ENCODE measurements at regions not wholly inside any gene's neighbourhood (a gene's known extent, or its start where the extent isn't known, plus 50 kb on each side); places are given as distances from the start of the nearest gene placed in this dataset.

GRCh38 chr5:173804579-173804978, 83.6 kb upstream of the CPEB4 start:
- no peak overlapping the region for H3K4me3 ChIP-seq
- no peak overlapping the region for H3K27ac ChIP-seq
- no peaks in the 10 kb centered on the region for H3K4me1 ChIP-seq
- H3K9me3 ChIP-seq, result no peaks in the 10 kb centered on the region
- H3K27me3 ChIP-seq, result no peaks in the 10 kb centered on the region
- no peaks in the 10 kb centered on the region for H3K36me3 ChIP-seq
- WGBS, result 80% methylated on average over 7 of the region's 7 CpGs
- no peak for DNase-seq (ENCODE audit: low spot score in 2 of 2)
- TF ChIP-seq EP300 (IDR thresholded peaks at IDR 0.05) (no peak), POLR2AphosphoS5 (IDR thresholded peaks at IDR 0.05) (no peak), CTCF (IDR thresholded peaks at IDR 0.05) (no peak), POLR2A (IDR thresholded peaks at IDR 0.05) (no peak)

GRCh38 chr5:173806270-173807035, 81.7 kb upstream of the CPEB4 start:
- 89% methylated on average over 7 of the region's 7 CpGs for WGBS
- Histone ChIP-seq H3K9me3 (no peaks in the 10 kb centered on the region), H3K36me3 (no peaks in the 10 kb centered on the region), H3K27ac (no peak overlapping the region), H3K4me1 (no peaks in the 10 kb centered on the region), H3K27me3 (no peaks in the 10 kb centered on the region), H3K4me3 (no peak overlapping the region)
- TF ChIP-seq POLR2A (IDR thresholded peaks at IDR 0.05) (no peak), POLR2AphosphoS5 (IDR thresholded peaks at IDR 0.05) (no peak), EP300 (IDR thresholded peaks at IDR 0.05) (no peak), CTCF (IDR thresholded peaks at IDR 0.05) (no peak)
- DNase-seq (ENCODE audit: low spot score in 2 of 2), result no peak

- H3K27ac ChIP-seq, result no peak overlapping the region
- 92% methylated on average over 17 of the region's 17 CpGs for WGBS
- no peaks in the 10 kb centered on the region for H3K36me3 ChIP-seq
- H3K9me3 ChIP-seq, result no peaks in the 10 kb centered on the region
- no peaks in the 10 kb centered on the region for H3K4me1 ChIP-seq
- no peak for TF ChIP-seq POLR2A (IDR thresholded peaks at IDR 0.05)
- no peak for TF ChIP-seq POLR2AphosphoS5 (IDR thresholded peaks at IDR 0.05)
- no peak for TF ChIP-seq CTCF (IDR thresholded peaks at IDR 0.05)
- no peak for TF ChIP-seq EP300 (IDR thresholded peaks at IDR 0.05)
- DNase-seq (ENCODE audit: low spot score in 2 of 2), result no peak
- H3K4me3 ChIP-seq, result no peak overlapping the region
- H3K27me3 ChIP-seq, result no peaks in the 10 kb centered on the region
Measured at GRCh38 chr5:173807181-173807655, 80.9 kb upstream of the CPEB4 start.

- no peak for DNase-seq (ENCODE audit: low spot score in 2 of 2)
- 81% methylated on average over 9 of the region's 9 CpGs for WGBS
- H3K36me3 ChIP-seq, result no peaks in the 10 kb centered on the region
- TF ChIP-seq CTCF (IDR thresholded peaks at IDR 0.05), result no peak
- TF ChIP-seq POLR2A (IDR thresholded peaks at IDR 0.05), result no peak
- no peak for TF ChIP-seq POLR2AphosphoS5 (IDR thresholded peaks at IDR 0.05)
- TF ChIP-seq EP300 (IDR thresholded peaks at IDR 0.05), result no peak
- no peak overlapping the region for H3K27ac ChIP-seq
- H3K9me3 ChIP-seq, result no peaks in the 10 kb centered on the region
- no peaks in the 10 kb centered on the region for H3K4me1 ChIP-seq
- no peaks in the 10 kb centered on the region for H3K27me3 ChIP-seq
- H3K4me3 ChIP-seq, result no peak overlapping the region
Measured at GRCh38 chr5:173808079-173808808, 79.9 kb upstream of the CPEB4 start.

GRCh38 chr5:173809014-173809413, 79.1 kb upstream of the CPEB4 start:
- no peaks in the 10 kb centered on the region for H3K4me1 ChIP-seq
- no peaks in the 10 kb centered on the region for H3K27me3 ChIP-seq
- WGBS, result 81% methylated on average over 6 of the region's 6 CpGs
- no peak overlapping the region for H3K27ac ChIP-seq
- TF ChIP-seq CTCF (IDR thresholded peaks at IDR 0.05) (no peak), POLR2A (IDR thresholded peaks at IDR 0.05) (no peak), POLR2AphosphoS5 (IDR thresholded peaks at IDR 0.05) (no peak), EP300 (IDR thresholded peaks at IDR 0.05) (no peak)
- H3K4me3 ChIP-seq, result no peak overlapping the region
- no peaks in the 10 kb centered on the region for H3K36me3 ChIP-seq
- no peak for DNase-seq (ENCODE audit: low spot score in 2 of 2)
- no peaks in the 10 kb centered on the region for H3K9me3 ChIP-seq

Measured in suprapubic skin (tissue), 4 donors.